GM19395 (cell line): ENCODE measurements at regions not wholly inside any gene's neighbourhood (a gene's known extent, or its start where the extent isn't known, plus 50 kb on each side); places are given as distances from the start of the nearest gene placed in this dataset.

Source experiments
- ATAC-seq: cut with Tn5 transposase; IDR thresholded peaks from one replicate; pipeline ENCODE4 v1.9.1; 2021; ENCODE audit warnings: mild to moderate bottlenecking, moderate library complexity; ENCODE audit not compliant: unreplicated experiment

DNA sequence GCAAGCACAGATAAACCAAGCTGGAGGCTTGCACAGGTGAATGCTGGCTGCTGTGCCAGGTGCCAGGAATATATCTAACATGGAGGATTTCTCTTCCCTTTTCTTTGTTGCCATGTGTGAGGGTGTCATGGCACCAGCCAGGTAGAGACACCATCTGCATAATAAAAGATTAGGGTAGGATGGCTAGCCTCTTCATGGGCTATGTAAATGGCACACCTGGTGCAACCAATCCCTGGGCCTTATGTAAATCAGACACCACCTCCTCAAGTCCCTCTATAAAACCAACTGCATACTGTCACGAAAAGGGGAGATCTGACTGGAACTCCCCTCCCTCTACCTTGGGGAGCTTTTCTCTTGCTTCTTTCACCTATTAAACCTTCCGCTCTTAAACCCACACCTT is 322.5 kb upstream of the POM121L12 start:
- ATAC-seq: no peak

DNA sequence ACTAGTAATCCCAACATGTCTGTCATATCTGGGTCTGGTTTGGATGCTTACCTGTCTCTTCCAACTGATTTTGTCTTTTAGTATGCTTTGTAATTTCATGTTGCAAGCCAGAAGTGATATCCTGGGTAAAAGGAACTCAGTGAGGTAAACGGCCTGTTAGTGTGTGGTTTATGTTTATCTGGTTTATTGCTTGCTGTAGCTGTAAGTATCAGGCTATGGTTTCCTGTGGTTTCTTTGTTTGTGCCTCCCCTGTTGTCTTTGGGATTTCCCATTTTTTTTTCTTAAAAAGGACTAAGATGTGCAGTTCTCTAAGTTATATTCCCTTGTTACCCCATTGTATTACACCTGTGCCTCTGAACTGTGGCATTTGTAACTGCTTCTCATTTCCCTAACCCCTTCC is 323.5 kb upstream of the POM121L12 start:
- no peak for ATAC-seq

DNA sequence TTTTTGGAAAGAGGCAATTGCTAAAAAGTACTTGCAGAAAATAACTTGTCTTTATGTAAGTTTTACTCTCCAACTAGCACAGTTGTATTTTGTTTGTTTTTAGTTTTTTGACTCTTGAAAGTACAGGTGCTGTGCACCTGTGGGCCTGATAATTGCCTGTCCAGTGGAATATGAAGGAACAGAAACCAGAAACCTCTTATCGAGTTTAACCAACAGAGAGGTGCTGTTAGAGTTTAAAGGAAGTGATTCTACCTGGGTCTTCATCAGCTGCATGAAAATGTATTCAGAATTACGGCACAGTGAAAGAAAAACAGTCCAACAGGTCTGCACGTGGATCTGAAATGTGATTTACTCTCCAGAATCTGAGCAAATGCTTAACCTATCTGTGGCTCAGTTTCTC is 326.6 kb upstream of the POM121L12 start:
- no peak for ATAC-seq

DNA sequence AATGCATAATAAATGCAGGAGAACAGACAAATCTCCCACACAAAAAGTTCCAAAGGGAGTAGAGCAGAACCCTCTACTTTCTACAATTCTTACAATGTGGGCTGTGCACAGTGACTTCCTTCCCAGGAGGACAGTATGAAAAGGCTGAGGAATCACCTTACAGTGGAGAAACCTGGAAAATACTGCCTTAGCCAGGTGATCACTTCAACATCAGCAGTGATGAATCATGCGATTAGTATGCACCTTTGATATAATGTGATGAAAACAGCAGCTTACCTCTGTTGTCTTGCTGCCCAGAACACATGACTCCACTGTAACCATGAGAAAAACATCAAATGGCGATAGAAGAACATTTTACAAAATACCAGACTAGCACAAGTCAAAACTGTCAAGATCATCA is 329.7 kb upstream of the POM121L12 start:
- ATAC-seq: no peak

DNA sequence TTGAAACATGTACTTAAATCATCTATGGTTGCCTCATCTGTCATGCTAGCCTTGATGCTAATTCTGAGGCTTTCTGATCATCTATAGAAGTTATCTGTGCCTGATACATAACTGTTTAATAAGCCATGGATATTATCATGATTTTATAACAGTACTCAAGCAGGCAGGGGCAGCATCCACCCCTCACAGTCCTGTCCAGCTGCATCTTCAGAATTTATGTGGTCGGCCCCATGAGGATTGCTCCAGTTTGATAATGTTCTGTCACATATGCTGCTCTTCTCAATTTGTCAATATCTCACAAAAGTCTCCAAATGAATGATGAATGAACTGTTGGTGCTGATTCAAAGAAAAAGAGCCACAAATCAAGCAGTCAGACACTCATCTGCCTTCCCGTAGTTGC is 335.1 kb upstream of the POM121L12 start:
- ATAC-seq: no peak

DNA sequence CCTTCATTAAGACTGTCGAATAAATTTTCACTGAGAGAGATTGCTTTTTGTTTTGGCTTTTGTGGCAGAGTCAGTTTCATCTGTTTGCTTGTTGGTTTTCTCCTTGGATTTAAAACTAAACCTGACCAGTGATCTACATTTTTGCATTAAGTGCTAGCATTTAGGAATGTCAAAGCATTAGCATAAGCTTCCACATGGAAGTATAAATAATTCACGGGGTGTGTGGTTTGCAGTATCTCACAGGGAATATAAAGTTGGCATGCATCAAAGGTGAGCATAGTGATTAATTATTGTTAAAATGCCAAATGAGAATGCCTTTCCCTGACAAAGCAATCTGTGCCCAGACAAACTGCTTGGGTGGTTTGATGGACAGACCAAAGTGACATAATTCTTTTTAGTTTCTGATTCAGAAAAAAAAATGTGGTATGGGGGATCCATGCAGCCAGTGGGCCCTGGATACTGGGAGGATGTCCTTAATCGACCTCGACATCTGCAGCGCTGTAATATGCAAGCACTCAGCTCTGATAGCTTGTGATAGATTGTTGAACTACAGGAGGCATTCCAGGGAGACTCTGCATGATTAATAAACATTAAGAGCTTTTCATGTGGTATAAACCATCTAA is 339.3 kb upstream of the POM121L12 start:
- no peak for ATAC-seq

DNA sequence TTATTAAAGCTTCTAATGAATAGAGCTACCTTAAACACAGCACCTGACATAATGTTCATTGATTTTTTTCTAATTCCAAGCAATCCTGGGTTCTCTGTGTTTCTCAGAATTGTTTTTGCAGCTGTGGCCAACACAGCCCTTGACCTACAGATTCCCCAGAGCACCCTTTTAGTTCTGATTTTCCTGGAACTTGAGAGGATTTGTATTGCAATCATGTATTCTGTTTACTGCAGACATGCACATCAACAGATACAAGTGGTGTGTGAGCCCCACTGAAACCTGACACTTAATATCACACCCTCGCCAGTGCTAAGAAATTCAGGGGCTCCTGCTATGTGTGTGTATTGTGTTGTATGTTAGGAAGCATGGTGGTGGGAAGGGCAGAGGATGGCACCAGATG is 344.2 kb upstream of the POM121L12 start:
- no peak for ATAC-seq

DNA sequence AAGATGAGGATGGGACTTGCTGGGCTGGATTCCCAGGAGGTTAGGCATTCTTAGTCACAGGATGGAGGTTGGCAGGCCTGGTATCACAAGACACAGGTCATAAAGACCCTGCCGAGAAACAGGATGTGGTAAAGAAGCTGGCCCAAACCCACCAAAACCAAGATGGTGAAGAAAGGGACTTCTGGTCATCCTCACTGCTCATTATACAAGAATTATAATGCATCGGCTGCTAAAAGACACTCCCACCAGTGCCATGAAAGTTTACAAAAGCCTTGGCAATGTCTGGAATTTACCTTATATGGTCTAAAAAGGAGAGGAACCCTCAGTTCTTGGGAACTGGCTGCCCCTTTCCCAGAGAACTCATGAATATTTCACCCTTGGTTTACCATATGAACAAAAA is 345.5 kb upstream of the POM121L12 start:
- ATAC-seq: no peak

DNA sequence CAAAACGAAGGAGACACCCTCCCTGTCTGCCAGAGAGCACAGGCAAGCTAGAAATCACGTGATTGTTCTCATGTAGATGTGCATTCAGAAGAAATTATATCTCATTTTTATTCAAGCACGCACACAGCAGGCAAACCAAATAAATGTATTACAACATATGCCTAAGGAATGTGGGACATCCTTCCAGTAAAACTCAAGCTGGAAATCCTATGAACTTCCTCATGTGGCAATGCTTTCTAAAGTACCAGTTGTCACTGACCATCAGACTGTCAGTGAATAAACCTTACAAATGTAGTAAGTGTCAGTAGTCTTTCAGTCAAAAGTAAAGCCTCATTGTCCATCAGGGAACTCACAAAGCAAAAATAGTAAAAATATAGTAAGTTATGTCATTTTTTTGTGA is 350.1 kb upstream of the POM121L12 start:
- ATAC-seq: no peak

DNA sequence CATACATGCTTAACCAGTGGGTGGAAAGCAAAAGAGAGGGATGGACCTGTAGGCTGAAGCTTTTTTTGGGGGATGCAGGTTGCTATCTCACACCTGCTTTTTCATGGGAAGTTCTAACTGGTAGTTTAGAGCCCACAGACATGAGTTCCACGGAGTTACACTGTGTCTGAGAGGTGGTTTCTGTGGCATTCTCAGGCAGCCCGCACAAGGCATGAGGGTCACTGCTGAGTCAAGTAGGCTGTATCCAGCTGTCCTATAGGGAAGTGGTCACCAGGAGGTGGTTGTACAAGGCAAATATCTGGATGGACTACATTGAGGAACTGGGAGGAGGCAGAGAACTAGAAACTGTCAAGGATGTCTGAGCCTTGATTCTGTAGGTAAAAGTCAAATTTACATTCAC is 351.0 kb upstream of the POM121L12 start:
- ATAC-seq: no peak

DNA sequence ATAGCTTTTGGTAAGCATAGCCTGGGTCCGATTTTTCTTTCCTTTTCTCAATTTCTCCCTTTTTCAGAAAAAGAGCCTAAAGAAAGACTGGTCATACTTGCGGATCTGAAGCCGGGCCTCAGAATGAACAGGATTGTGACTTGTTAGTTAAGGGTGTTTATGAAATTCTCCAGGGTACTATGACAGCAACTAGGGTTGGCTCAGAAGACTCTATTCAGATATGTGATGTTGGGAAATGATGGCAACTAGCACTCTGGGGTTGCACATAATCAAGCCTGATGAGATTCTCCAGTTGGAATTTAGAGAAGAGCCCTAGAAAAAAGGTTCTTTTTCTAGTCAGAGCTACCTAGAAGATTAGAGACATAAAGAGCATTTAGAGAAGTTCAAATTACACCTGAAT is 352.4 kb upstream of the POM121L12 start:
- no peak for ATAC-seq

DNA sequence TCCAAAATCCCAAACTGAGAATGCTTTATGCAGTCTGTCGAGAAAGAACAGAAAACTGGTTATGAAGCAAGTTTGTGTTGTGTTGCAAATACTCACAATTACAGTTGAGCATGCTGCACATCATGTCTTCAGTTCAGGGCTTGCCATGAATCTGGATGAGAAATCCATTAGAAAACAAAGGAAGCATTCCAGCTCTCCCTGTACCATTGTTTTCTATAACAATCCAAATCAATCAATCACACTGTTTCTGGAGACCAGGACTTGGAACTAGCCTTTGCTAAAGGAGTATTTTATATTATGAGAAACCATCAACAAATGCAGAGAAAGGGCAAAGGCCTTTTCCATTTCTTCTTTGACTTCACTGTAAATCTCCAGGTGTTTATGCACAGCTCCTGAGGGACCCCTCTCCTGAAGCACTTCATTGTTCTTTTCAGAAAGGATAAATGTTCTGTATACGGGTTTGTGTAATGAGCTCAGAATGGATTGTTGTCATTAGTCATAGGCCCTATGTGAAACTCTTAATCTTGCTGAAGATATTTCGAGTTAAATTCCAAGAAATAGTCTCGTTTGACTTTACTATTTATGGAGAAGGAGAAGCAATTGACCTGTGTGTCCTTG is 364.7 kb upstream of the POM121L12 start:
- ATAC-seq: no peak

DNA sequence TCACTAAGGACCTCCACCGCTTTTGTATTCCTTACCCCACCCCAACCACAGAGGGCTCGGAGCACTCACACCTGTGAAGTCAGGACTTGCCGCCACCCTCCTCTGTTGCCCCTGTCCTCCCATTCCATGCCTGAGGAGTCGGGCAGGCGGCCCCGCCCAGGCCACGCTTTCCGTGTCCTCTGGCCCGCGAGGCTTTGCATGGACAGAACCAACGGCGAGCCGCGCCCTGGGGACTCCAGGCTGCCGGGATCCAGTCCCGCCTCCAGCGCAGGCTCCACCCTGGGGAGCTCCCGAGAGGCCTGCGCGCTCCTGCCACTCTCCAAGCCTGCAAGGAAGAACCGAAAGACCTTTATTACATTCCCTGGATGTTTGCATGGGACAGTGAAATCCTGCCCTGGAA is 366.4 kb upstream of the POM121L12 start:
- ATAC-seq: no peak

DNA sequence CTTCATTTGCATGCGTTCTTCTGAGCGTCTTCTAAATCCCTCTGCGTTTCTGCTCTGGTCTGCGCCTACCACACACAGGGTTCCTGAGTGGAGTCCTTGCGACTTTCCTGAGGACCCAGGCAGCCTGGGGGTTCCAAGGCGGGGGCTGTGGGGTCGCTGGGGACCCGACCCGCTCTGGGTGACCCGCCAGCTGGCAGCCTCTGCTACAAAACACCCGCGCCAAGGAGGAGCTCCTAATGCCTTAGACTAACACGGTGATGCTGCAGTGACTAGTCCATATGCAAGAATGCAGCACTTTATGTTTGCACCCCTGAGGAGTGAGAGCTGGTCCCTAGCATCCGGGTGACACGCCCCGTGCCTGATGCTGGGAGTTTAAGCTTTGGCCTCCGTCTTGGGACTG is 367.0 kb upstream of the POM121L12 start:
- no peak for ATAC-seq

DNA sequence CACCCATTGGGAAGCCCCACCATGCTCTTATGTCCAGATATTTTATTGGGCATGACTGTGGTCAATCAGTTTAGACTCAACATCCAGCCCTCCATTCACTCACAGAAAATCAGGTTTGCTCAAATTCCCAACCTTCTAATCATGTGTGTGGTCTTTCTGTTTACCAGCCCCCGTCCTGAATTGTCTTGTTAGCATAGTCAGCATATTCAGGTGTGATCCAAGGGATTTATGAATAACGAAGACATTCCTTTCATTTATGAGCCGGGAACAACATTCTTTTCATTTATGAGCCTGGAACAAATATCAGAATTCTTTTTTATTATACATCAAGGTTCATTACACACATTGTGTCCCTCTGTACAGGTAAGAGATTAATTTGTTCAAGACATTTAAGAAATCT is 376.3 kb upstream of the POM121L12 start:
- ATAC-seq: no peak

DNA sequence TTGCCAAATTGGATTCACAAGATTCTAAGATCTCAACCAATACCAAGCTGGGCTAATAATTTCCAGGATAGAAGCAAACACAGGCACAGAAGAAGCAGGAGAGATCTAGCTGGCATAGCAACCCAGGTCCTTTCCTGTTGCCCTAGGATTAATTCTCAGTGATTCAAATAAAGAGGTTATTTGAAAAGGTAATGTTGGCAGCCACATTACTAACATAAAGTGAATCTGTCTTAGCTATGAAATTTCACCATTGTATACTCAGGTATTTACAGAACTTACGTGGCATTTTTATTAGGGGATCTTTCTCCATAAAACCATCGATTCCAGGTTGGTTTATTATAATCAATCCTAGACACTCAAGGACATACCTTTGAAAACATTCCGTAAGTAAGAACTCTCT is 379.3 kb upstream of the POM121L12 start:
- no peak for ATAC-seq

DNA sequence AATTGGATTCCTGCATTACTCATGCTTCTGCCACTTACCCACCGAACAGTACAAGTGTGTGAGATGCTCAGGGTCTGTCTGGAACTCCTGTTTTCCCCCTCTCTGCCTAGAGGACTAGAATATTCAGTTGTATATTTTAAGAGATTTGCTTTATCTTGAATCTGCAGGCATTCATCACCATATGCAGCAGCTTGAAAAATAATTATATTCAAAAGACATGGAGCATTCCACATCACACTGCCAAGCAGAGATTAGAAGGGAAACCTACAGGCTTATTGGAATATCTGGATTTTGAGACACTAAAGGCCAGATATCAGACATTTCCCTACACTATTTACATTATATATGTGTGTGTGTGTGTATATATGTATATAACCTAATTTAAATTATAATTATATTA is 382.8 kb upstream of the POM121L12 start:
- ATAC-seq: no peak

DNA sequence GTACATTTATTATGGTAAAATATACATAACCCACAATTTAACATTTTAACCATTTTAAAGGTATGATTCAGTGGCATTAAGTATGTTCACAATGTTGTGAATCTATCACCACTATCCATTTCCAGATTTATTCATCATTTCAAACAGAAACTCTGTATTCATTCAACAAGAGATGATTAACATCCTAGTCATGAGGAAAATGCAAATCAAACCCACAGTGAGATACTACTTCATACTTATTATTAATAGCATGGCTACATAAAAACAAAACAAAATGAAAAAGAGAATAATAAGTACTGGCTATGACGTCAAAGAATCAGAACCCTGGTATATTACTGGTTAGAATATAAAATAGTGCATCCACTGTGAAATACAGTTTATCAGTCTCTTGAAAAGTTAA is 386.6 kb upstream of the POM121L12 start:
- no peak for ATAC-seq

DNA sequence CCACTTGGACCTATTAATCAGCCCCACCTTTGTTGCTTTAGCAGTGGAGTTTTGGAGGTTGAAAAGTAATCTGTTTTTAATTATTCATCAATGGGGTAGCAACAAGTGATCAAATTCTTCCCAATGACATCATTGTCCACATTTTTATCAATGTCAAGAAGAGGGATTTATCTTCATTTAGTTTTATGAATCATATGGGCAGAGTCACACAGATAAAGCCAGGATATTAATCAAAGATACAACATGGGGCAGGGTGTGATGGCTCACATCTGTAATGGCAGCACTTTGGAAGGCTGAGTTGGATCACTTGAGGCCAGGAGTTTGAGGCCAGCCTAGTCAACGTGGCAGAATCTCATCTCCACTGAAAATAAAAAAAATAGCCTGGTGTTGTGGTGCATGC is 388.4 kb upstream of the POM121L12 start:
- ATAC-seq: no peak

DNA sequence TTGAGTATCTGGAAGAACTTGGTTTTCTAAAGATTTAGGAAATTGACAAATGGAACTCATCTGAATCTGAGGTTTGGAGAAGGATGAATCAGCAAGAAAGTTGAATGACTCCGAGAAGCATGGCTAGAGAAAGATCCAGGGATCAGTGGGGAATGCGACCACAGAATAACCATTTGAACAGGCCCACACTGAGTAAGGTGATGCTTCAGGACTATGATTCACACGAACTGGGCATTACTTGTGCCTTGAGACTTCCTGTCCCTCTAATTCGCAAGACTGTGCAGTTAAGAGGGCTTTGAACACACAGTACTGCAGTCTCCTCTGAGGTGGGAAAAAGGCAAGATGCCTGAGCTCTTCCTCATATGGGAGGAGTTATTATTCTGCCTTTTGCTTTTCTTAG is 395.5 kb upstream of the POM121L12 start:
- ATAC-seq: no peak

DNA sequence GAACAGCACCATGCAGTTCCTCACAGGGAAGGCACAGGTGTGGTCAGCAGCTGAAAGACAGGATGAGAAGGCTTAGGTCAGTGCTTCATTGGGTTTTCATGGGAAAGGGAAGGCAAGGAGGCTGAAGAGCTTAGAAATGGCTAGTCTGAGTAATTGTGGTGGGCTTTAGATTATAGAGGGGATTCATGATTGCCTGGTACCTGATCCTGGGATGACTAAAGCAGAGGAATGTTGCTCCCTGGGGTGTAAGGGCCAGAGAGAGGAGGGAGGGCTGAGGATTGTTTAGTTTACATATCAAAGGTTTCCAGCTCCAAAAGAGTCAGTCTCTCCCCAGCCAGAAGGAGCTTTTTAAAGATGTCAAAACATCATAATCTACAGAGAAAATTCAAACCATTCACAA is 396.3 kb upstream of the POM121L12 start:
- ATAC-seq: no peak

DNA sequence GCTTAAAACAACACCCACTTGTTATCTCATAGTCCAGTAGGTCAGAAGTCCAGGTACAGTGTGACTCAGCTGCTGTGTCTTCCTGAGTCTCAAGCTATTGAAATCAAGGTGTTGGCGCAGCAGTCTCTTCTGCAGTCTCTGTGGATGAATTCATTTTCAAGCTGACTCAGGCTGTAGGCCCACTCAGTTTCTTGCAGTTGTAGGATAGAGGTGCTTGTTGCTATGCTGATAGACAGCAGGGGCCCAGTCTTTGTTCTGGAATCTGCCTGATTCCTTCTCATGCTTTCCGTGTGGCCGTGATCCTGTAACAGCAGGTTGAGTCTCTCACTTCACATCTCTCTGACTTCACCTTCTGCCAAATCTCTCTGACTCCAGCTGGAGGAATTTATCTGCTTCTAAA is 400.4 kb upstream of the POM121L12 start:
- no peak for ATAC-seq

DNA sequence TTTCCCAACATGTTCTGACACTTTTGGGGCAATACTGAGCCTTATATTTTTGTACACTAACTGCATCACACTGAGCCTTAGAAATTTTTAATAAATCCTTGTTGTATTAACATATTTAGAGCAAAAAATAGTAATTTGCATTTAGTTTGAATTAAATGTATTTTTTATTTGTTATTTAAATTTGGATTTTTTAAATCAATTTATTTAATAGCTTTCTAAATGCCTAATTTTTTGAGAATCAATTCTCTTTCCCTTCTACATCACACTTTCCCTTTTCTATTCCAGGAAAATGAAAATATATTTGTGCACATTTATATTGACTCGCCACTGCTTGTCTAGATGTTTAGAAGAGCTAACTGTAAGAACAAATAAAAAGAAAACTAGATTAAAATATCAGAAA is 414.6 kb upstream of the POM121L12 start:
- no peak for ATAC-seq
